ENCODE measurements at regions not wholly inside any gene's neighbourhood (a gene's known extent, or its start where the extent isn't known, plus 50 kb on each side); places are given as distances from the start of the nearest gene placed in this dataset.

DNA sequence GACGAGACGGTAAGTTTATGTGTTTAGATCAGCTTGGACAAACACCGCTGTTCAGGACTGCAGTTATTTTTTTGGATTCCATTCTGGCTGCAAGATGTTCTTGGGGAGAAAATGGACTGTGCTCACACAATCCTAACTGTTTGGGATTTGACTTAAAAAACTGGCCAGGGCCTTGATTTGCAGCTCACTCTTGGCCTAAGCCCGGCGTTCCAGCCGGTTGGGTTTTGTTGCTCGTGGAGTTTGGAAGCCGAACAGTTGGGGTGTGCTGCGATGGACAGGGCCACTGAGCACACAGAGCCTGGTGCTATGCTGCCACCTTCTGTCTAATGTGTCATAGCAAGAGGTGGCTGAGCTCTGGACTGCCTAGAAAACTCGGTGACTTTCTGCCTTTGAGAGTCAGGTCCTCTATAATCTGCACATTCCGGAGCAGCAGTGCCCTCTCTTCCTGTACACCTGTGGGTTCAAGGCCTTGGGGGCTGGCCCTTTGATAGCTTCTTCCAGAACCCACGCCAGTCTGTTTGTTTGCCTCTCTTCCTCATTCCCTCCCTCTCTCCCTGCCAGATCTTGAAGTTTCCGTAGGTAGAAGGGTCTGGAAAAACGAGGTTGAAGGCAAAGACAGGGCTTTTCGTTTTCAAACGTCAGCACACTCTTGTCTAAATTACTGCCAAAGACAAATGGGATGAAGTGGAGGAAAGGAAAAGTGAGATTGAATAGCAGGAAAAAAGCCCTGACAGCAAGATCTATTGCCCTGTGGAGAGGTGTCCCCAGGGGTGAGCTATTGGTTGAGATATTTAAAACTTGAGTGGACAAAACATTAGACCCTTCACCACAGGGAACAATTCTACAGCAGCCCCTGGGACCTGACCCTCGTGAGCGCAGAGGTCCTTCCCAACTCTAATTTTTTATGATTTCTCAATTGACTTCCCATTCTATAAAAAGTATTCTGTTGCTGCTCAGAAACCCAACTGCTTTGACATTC, 167.5 kb upstream of the HABP2 start (continued):
- no peak for TF ChIP-seq CAMTA2 (CRISPR knock-in tag; conservative IDR thresholded peaks at IDR 0.05)
- TF ChIP-seq, protein P1, sequence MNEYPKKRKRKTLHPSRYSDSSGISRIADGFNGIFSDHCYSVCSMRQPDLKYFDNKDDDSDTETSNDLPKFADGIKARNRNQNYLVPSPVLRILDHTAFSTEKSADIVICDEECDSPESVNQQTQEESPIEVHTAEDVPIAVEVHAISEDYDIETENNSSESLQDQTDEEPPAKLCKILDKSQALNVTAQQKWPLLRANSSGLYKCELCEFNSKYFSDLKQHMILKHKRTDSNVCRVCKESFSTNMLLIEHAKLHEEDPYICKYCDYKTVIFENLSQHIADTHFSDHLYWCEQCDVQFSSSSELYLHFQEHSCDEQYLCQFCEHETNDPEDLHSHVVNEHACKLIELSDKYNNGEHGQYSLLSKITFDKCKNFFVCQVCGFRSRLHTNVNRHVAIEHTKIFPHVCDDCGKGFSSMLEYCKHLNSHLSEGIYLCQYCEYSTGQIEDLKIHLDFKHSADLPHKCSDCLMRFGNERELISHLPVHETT (CRISPR knock-in tag; conservative IDR thresholded peaks at IDR 0.05 in 1 of 2, IDR thresholded peaks at IDR 0.05 in 1 of 2) = no peak
- TF ChIP-seq CREM (IDR thresholded peaks at IDR 0.05; ENCODE audit: low read depth) = peak; percentile 33; the same call in 1 of the 2 replicates
- TF ChIP-seq SMC3 (conservative IDR thresholded peaks at IDR 0.05; ENCODE audit: insufficient read depth, low read depth, low read length) = peak; percentile 68
- TF ChIP-seq JUN (IDR thresholded peaks at IDR 0.05; ENCODE audit: borderline replicate concordance, low read depth, low read length) = no peak
- no peak for TF ChIP-seq JUN (CRISPR knock-in tag; IDR thresholded peaks at IDR 0.05; ENCODE audit: borderline replicate concordance)
- TF ChIP-seq LCOR (CRISPR knock-in tag; IDR thresholded peaks at IDR 0.05) = no peak
- TF ChIP-seq, protein P2, sequence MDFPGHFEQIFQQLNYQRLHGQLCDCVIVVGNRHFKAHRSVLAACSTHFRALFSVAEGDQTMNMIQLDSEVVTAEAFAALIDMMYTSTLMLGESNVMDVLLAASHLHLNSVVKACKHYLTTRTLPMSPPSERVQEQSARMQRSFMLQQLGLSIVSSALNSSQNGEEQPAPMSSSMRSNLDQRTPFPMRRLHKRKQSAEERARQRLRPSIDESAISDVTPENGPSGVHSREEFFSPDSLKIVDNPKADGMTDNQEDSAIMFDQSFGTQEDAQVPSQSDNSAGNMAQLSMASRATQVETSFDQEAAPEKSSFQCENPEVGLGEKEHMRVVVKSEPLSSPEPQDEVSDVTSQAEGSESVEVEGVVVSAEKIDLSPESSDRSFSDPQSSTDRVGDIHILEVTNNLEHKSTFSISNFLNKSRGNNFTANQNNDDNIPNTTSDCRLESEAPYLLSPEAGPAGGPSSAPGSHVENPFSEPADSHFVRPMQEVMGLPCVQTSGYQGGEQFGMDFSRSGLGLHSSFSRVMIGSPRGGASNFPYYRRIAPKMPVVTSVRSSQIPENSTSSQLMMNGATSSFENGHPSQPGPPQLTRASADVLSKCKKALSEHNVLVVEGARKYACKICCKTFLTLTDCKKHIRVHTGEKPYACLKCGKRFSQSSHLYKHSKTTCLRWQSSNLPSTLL (IDR thresholded peaks at IDR 0.05) = no peak

Measured in K562 (cell line).